ENCODE measurements at regions not wholly inside any gene's neighbourhood (a gene's known extent, or its start where the extent isn't known, plus 50 kb on each side); places are given as distances from the start of the nearest gene placed in this dataset.

DNA sequence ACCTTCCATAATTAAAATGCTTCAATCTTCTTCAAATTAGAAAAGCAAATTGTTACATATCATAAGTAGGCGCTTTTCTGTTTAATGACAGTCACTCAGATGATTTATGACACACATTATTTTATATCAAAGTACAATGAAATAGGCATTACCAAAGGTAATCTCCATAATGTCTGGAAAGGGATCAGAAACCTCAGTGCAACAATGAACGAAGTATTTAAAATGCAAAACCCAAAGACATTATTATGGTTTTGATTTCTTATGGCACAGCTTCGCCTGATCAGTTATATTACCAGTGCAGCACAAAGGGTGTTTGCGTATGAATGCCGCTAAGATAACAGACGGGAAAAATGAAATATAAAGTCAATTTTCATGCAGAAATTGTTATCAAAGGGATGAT is 162.2 kb upstream of the MEIS1 start:
- TF ChIP-seq CTCF (IDR thresholded peaks at IDR 0.05) (no peak), POLR2A (IDR thresholded peaks at IDR 0.05) (no peak)
